Neural cell (in vitro differentiated cells): ENCODE measurements at regions not wholly inside any gene's neighbourhood (a gene's known extent, or its start where the extent isn't known, plus 50 kb on each side); places are given as distances from the start of the nearest gene placed in this dataset.

ENCODE experiments used
- H2AFZ ChIP-seq: fragments of 200-600, 300-800 bp; sonication (generic), shearing (Covaris generic); 2 replicates; pipeline ENCODE4 v1.6.0; 2014; ENCODE audit warnings: low read depth, mild to moderate bottlenecking, antibody characterized with exemption, low read length, moderate library complexity
- H3F3A ChIP-seq: fragments of 200-600 bp; shearing (Covaris generic); 2 replicates; pipeline ENCODE4 v1.6.1; 2016; ENCODE audit warnings: mild to moderate bottlenecking, moderate library complexity, mixed read lengths, antibody characterized with exemption, low read length; ENCODE audit not compliant: insufficient read depth, poor library complexity, severe bottlenecking
- H3K27ac ChIP-seq: fragments of 200-600, 300-800 bp; sonication (generic), shearing (Covaris generic); 2 replicates; pipeline ENCODE4 v1.5.1; 2014; ENCODE audit warnings: mild to moderate bottlenecking, low read length, moderate library complexity
- H3K27me3 ChIP-seq: fragments of 300-800, 200-600 bp; sonication (generic), shearing (Covaris generic); 2 replicates; pipeline ENCODE4 v1.6.0; 2014; ENCODE audit warnings: mild to moderate bottlenecking, low read depth, low read length, moderate library complexity; ENCODE audit not compliant: insufficient read depth
- H3K36me3 ChIP-seq: fragments of 300-800, 200-600 bp; sonication (generic), shearing (Covaris generic); 2 replicates; pipeline ENCODE4 v1.5.1; 2014; ENCODE audit warnings: mild to moderate bottlenecking, antibody characterized with exemption, low read length, moderate library complexity; ENCODE audit not compliant: insufficient read depth
- H3K4me2 ChIP-seq: fragments of 300-800, 200-600 bp; sonication (generic), shearing (Covaris generic); 2 replicates; pipeline ENCODE4 v1.6.0; 2014; ENCODE audit warnings: mild to moderate bottlenecking, low read length
- H3K4me3 ChIP-seq: fragments of 300-800, 200-600 bp; sonication (generic), shearing (Covaris generic); 2 replicates; pipeline ENCODE4 v1.5.1; 2014; ENCODE audit warnings: mild to moderate bottlenecking, low read length, moderate library complexity
- H3K79me2 ChIP-seq: fragments of 200-600 bp; shearing (Covaris generic); replicated peaks from 2 replicates; pipeline ENCODE4 v1.6.0; 2014; ENCODE audit warnings: mild to moderate bottlenecking, low read length, moderate library complexity; ENCODE audit not compliant: insufficient read depth
- H3K9ac ChIP-seq: fragments of 300-800, 200-600 bp; sonication (generic), shearing (Covaris generic); 2 replicates; pipeline ENCODE4 v1.6.1; 2016; ENCODE audit warnings: mild to moderate bottlenecking, low read length, mixed read lengths
- H3K9me2 ChIP-seq: fragments of 200-600 bp; shearing (Covaris generic); 2 replicates; pipeline ENCODE4 v1.6.1; 2016; ENCODE audit warnings: mild to moderate bottlenecking, low read length, mixed read lengths; ENCODE audit not compliant: insufficient read depth
- H3K9me3 ChIP-seq: fragments of 200-600, 300-800 bp; sonication (generic), shearing (Covaris generic); 2 replicates; pipeline ENCODE4 v1.6.1; 2016; ENCODE audit warnings: mild to moderate bottlenecking, mixed run types, low read length, moderate library complexity, mixed read lengths
- H4K20me1 ChIP-seq: fragments of 200-600 bp; shearing (Covaris generic); 2 replicates; pipeline ENCODE4 v1.6.1; 2016; ENCODE audit warnings: mild to moderate bottlenecking, mixed run types; ENCODE audit not compliant: insufficient read depth
- CTCF ChIP-seq: fragments of 450-650 bp; IDR thresholded peaks from 2 replicates; pipeline ENCODE4 v1.5.1; 2014; ENCODE audit warnings: antibody characterized with exemption, mild to moderate bottlenecking, moderate library complexity; ENCODE audit not compliant: poor library complexity, severe bottlenecking
- EP300 ChIP-seq: fragments of 450-650 bp; conservative IDR thresholded peaks from 2 replicates; pipeline ENCODE4 v1.6.1; 2014; ENCODE audit warnings: antibody characterized with exemption, mild to moderate bottlenecking, moderate library complexity; ENCODE audit not compliant: poor library complexity, severe bottlenecking
- EZH2 ChIP-seq: fragments of 200-600, 300-800 bp; shearing (Covaris generic), sonication (generic); IDR thresholded peaks from 2 replicates; pipeline ENCODE4 v1.6.1; 2014; ENCODE audit warnings: antibody characterized with exemption, low read length, borderline replicate concordance, mild to moderate bottlenecking; ENCODE audit not compliant: insufficient read depth, poor library complexity, severe bottlenecking
- MXI1 ChIP-seq: fragments of 450-650 bp; conservative IDR thresholded peaks from 2 replicates; pipeline ENCODE4 v1.6.1; 2014; ENCODE audit warnings: antibody characterized with exemption, mild to moderate bottlenecking; ENCODE audit not compliant: poor library complexity, severe bottlenecking
- POLR2AphosphoS5 ChIP-seq: IDR thresholded peaks from 2 replicates; pipeline ENCODE4 v1.6.1; 2012
- RAD21 ChIP-seq: fragments of 450-650 bp; conservative IDR thresholded peaks from 2 replicates; pipeline ENCODE4 v1.6.1; 2014; ENCODE audit warnings: antibody characterized with exemption, mild to moderate bottlenecking, moderate library complexity
- REST ChIP-seq: IDR thresholded peaks from 2 replicates; pipeline ENCODE4 v1.6.1; 2012; ENCODE audit warnings: borderline replicate concordance
- SMC3 ChIP-seq: fragments of 450-650 bp; conservative IDR thresholded peaks from 2 replicates; pipeline ENCODE4 v1.6.1; 2014; ENCODE audit warnings: antibody characterized with exemption, mild to moderate bottlenecking, moderate library complexity; ENCODE audit not compliant: poor library complexity
- TAF1 ChIP-seq: IDR thresholded peaks from 2 replicates; pipeline ENCODE4 v1.6.1; 2012; ENCODE audit warnings: low read depth

- no peaks in the 10 kb centered on the region for H3K9me2 ChIP-seq
- H3K27ac ChIP-seq = no peak overlapping the region
- H3K4me2 ChIP-seq = no peak overlapping the region
- no peak overlapping the region for H2AFZ ChIP-seq
- no peaks in the 10 kb centered on the region for H3K27me3 ChIP-seq
- no peak overlapping the region for H3K9ac ChIP-seq
- no peaks in the 10 kb centered on the region for H3K36me3 ChIP-seq
- H3F3A ChIP-seq = no peaks in the 10 kb centered on the region
- no peaks in the 10 kb centered on the region for H3K79me2 ChIP-seq
- no peak overlapping the region for H3K4me3 ChIP-seq
- H4K20me1 ChIP-seq = no peaks in the 10 kb centered on the region
- no peaks in the 10 kb centered on the region for H3K9me3 ChIP-seq
- TF ChIP-seq REST = no peak
- TF ChIP-seq MXI1 = no peak
- no peak for TF ChIP-seq POLR2AphosphoS5
- no peak for TF ChIP-seq TAF1
- no peak for TF ChIP-seq CTCF
- TF ChIP-seq RAD21 = no peak
- TF ChIP-seq EZH2 = no peak
- no peak for TF ChIP-seq EP300
- no peak for TF ChIP-seq SMC3
These were observed 285.6 kb upstream of the RPS23 start for GRCh38 chr5:82563745-82564144.

GRCh38 chr5:82562696-82563240 is 284.6 kb upstream of the RPS23 start:
- Histone ChIP-seq H3K79me2 (no peaks in the 10 kb centered on the region), H3K27ac (no peak overlapping the region), H3K27me3 (no peaks in the 10 kb centered on the region), H2AFZ (no peak overlapping the region), H4K20me1 (no peaks in the 10 kb centered on the region), H3K9ac (no peak overlapping the region), H3K4me3 (no peak overlapping the region), H3F3A (no peaks in the 10 kb centered on the region), H3K36me3 (no peaks in the 10 kb centered on the region), H3K9me2 (no peaks in the 10 kb centered on the region), H3K9me3 (no peaks in the 10 kb centered on the region), H3K4me2 (no peak overlapping the region)
- TF ChIP-seq RAD21 (no peak), POLR2AphosphoS5 (no peak), SMC3 (no peak), CTCF (no peak), EZH2 (no peak), MXI1 (no peak), REST (no peak), EP300 (no peak), TAF1 (no peak)
